HG03064 (cell line): ENCODE measurements at regions not wholly inside any gene's neighbourhood (a gene's known extent, or its start where the extent isn't known, plus 50 kb on each side); places are given as distances from the start of the nearest gene placed in this dataset.

Source experiments
- ATAC-seq: cut with Tn5 transposase; IDR thresholded peaks from one replicate; pipeline ENCODE4 v1.9.1; 2021; ENCODE audit warnings: low read depth; ENCODE audit not compliant: unreplicated experiment

DNA sequence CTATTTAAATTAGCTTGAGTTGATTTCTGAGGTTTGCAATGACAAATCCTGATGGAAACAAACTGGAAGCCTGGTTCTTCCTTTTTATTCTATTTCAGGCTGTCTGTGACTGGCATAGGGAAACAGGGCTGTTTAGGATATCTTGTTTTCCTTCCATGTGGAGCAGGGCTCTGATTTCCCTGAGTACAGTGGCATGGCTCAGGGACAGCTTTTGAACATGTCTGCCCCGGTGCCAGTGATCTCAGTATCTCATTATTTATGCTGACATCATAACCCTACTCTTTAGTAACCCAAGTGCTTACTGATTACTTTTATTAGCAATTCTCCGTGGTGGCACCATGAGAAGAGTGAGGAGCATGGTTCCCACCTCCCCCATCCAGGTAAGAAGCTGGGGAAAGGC, 720.3 kb downstream of the GALR1 start:
- no peak for ATAC-seq

DNA sequence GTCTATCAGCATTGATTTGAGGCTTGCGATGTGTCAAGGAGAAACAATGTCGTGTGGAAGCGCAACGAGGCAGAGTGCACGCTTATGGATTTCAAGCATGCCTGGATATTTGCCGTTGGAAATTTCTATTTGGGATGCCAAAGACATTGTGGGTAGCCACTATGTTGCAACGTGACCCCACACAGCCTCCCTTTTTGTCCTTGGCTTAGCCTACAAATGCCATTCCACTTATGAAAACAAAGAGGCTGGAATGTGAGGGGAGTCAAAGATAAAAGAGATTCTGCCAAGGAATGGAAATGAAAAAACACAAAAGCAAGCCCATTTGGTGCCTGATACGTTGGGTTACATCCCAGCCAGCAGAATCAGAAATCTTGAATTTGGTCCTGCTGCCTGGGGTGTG, 721.2 kb downstream of the GALR1 start:
- ATAC-seq = no peak

DNA sequence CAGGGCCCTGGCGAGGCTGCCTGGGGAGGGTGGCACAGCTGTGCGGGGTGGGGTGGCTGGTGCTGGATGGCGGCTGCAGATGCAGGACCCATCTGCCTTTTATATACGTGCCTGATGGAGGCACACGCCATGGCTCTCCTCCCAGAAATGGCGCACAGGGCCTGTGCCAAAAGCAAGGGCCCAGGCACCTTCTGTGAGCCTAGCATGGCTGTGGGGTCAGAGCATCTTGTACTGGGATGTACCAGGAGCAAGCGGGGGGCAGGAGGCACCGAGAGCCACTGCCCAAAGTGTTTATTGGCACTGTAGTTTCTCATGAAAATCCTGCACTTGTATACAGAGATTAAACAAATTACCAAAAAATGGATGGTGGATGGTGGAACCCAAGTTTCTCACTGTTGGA, 724.1 kb downstream of the GALR1 start:
- no peak for ATAC-seq

DNA sequence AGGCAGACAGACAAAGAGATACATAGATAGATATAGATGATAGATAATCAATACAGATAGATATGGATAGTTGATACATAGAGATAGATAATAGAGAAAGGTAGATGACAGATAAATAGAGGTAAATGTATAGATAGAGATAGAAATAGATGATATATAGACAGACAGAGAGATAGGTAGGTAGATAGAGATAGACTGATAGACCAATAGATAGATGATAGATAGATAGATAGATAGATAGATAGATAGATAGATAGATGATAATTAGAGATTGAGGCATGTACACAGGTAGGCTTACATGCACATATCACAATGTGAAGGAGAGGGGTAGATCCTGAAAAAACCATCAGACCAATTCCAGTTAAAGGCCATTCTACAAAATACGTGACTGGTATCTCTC, 724.7 kb downstream of the GALR1 start:
- no peak for ATAC-seq

DNA sequence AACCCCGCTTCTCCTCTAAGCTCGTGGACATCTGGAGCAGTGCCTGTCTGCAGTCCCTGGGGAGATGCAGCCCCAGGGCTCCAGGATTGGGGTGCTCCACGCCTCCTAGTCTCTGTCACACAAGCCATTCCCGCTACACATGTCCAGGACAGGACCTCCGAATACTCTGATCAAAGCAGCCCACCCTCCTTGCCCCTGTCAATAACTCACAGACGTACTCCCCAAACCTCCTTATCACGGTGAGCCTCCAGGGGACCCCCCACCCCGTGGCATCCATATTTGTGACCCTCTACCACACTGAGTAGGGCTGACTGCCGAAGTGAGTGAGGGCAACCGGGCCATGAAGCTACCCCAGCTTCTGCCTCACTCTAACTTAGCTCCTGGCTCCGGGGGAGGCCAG, 727.7 kb downstream of the GALR1 start:
- ATAC-seq = no peak

DNA sequence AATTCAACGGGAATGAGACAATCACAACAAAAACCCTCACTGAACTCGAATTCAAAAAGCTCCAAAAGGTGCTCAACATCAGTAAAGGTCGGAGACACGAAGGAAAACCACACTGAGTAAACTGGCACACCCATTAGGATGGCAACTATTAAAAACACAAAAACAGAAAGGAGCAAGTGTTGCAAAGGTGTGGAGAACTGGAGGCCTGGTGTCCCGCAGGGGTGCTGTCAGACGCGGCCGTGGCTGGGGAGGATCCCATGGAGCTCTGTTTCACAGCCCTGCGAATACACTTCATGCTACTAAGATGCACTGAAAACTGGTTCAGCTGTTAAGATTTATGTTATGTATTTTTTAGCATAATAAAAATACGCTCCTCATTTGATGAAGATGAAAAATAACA, 730.6 kb downstream of the GALR1 start:
- ATAC-seq = no peak

DNA sequence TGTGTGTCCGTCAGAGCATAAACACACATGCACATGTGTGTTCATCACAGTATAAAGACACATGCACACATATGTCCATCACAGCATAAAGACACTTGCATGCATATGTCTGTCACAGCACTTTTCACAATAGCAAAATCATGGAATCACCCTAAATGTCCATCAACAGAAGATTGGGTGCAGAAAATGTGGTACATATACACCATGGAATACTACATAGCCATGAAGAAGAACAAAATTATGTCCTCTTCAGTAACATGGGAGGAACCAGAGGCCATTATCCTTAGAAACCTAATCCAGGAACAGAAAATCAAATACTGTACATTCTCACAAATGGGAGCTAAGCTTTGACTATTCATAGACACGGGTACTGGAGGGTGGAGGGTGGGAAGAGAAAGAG, 732.2 kb downstream of the GALR1 start:
- ATAC-seq = no peak

DNA sequence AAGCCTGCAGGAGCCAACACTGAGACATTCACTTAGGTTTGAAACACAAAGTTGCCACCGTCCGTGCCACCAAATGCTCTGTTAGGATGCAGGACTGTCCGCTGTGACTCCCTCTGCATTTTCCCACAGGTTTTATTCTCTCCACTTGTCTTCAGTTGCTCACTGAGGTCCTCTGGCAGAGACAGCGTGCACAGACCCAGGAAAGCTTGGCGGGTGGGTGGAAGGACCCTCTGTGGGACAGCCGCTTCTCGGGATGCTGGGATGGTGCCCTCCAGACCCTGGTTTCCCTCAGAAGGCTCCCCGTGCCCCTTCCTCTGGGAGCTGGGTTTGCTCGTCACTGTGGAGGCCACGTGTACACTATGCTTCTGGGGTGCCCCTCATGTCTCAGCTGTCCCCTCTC, 733.6 kb downstream of the GALR1 start:
- no peak for ATAC-seq

DNA sequence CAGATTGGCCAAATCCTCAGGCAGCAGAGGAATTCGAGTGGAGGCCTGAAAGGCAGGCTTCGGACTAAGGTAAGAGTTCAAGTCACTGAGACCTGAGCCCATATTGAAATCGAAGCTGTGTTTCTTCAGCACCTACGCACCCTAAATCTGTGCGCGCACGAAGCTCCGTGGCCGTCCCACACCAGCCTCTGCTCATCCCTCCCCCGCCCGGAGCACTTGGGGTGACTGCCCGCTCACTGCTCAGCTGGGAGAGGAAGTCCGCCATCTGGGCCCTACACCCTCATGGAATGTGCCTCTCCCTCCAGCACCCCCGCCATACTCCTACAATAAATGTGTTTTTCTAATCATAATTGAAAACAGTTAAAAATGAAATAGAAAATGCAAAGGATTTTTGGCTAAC, 734.5 kb downstream of the GALR1 start:
- no peak for ATAC-seq

DNA sequence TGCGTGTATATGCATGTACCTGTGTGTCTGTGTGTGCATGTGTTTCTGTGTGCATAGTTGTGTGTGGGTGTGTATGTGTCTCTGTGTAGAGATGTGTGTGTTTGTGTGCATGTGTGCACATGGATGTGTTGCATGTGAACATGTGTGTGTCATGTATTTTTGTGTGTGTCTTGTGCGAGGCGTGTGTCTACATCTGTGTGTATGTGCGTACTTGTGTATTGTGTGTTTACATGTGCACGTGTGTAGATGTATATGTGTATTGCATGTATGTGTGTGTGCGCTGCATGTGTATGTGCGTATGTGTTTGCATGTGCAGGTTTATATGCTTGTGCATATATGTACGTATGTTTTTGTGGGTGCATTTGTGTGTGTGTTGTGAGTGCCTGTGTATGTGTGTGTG, 735.2 kb downstream of the GALR1 start:
- no peak for ATAC-seq

DNA sequence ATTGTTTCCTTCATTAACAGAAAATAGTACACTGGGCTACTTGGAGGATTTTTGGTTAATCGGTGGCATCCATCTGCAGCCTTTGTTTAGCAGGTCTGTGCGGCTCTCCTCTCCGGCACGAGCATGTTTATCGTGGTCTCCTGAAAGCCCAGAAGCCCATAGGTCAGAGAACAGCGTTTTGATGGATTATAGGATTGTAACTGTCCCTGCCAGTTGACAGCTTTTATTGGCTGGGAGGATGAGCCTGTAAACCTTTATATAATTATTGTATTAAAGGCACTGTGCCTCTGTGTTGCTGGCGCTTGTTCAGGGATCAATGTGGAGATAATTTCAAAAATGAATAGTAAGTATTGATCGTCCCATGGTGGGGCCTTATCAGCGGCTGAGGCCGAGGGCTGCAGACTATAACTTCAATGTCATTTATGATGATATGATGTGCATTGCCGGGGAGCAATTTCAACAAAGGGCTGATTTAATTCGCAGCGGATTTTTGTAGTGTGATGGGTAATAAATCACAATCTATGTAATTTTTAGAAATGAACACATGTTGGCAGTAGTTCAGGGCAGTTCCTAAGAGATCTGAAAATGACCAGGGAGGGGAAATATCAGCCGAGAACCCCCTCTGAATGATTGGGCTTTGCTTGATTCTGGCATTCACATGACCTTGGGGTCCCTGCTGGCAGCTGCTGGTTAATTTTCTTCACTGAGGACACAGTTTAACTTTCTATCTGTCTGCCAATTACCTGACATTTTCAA, 736.1 kb downstream of the GALR1 start:
- ATAC-seq = no peak

DNA sequence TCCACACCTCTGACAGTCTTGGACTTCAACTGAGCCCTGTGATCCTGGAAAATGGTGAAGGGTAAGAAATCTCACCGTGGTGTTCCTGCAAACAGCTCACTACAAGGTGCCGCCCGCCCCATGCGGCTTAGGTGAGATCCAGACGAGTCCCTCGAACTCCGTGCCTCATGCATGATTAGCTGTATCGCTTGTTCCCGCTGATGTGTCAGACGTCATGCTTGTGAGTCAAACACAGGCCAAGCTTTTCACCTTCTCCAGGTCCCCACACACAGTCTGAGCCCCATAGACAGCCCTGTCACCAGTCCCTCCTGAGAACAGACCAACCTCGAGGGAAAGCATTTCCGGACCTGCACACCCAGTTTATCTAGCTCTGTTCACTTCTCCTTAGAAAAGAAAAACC, 740.5 kb downstream of the GALR1 start:
- no peak for ATAC-seq

DNA sequence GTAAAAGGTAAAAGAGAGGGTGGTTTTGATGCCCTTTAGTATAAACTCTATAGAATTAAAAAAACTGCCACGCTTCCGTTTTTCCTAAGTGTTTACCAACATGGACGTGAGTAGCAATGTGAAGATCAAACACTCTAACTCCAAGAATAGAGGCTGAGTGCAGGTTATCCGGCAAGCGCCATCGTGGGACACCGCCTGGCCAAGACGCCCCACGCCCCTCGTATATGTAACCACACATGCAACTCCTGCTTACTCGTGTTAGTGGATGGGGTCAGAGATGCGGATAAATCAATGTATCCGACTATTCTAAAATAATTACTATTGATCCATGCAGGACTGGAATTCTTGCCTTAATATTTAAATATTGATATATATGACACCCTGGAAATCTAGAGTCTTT, 741.3 kb downstream of the GALR1 start:
- no peak for ATAC-seq

DNA sequence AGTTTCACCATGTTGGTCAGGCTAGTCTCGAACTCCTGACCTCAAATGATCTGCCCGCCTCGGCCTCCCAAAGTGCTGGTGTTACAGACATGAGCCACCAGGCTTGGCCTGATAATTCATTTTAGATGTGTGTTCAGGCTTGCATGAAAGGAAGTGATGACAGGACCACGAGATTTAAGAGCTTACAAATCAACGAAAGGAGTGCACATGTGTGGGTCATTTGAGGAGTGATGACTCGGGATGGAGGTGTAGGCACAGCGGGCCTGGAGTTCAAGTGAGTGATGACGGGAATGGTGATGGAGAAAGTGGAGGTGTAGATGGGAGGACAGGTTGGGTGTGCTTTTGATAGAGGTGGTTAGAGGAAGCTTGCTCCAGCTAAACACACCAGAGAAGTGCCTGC, 742.4 kb downstream of the GALR1 start:
- ATAC-seq = no peak

DNA sequence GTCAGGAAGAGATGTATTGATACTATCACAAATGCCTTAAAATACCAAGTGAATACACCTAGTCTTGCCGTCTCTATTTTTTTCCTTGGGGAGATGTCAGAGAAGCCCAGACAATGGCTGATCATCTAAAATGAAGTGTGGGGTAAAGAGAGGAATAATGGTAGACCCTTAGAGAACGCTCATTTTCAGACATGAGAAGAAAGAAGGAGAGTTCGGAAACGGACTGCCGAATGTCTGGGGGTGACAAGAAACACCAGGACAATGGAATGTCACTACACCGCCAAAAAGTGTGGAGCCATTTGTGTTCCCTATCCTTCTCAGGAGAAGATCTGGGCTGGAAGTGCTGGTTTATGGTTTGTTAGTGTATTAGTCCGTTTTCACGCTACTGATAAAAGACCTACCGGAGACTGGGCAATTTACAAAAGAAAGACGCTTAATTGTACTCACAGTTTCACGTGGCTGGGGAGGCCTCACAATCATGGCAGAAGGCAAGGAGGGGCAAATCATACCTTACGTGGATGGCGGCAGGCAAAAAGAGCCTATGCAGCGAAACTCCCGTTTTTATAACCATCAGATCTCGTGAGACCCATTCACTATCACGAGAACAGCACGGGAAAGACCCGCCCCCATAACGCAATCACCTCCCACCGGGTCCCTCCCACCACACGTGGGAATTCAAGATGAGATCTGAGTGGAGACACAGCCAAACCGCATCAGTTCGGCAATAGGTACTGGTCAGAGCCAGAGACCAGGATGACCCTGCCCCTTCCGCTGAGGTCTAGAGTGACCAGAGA, 743.7 kb downstream of the GALR1 start:
- ATAC-seq = no peak

DNA sequence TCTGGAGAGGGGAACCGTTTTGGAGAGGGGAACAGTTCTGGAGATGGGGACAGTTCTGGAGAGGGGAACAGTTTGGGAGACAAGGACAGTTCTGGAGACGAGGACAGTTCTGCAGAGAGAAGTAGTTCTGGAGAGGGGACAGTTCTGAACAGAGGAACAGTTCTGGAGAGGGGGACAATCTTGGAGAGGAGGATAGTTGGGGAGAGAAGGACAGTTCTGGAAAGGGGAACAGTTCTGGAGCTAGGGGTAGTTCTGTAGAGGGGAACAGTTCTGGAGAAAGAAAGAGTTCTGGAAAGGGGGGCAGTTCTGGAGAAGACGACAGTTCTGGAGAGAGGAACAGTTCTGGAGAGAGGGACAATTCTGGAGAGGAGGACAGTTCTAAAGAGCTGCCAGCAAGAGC, 745.9 kb downstream of the GALR1 start:
- no peak for ATAC-seq

DNA sequence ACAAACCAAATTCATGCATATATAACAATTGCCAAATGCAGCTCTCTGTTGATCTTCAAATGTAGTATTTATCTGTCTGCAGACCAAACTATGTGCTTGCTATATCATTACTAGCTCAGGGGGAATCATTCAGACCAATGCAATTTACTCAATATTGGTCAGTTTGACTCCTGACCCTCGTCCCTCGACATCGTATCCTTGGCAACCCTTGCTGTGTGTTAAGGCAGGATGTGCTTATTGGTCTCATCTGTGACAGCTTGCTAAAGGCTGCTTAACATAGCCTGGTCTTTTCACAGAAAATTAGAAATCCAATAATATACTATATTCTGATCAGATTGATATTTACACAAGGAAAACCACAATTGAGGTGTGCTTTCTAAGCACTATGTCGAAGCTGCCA, 747.1 kb downstream of the GALR1 start:
- ATAC-seq = no peak

DNA sequence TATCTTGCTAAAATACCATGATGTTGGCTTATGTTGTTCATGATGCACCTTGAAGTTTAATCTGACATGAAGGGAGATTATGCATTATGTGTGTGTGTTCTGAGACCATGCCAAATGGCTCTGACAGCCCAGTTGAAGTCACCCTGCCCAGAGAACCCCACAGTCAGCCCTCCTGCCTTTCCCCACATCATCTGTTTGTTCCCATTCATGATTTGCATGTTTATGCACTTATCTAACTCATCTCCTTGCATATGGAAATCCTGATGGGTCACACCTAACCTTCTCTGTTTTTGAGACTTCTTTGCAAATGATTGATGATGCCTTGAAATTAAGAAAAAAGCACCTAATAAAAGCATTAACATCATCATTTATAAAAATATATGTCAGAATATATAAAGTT, 752.2 kb downstream of the GALR1 start:
- no peak for ATAC-seq

DNA sequence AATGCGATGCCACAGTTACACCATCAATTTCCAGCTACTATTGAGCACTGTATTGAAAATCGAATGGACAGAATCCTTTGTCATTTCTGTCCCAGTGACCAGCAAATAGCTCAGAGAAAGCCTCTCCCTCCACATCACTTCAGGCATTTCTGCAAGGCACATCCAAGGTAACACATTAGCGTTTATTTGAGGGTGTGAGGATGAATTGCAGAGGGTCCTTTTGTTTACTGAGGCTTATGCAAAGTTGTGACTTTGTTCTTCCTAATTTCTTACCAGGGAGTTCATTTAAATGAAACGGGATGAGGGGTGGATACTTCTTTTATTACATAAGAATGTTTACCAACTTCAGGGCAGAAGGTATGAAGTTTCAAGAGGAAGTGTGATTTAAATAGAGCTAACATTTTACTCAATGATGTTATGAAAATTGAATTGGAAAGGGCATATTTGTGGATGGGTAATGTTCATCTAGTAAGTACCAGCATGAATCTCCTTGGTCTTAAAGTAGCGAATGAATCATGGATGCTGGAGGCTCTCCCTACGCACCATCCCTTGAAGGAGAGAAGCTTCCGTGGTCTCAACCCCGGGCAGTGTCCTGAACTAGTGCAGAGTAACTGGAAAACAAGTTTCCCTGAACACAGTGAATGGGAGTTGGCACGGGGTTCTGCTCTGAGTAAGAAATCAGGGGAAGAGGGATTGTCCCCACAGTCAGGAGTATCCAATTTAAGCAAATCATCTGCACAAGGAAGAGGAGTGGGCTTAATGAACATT, 756.5 kb downstream of the GALR1 start:
- no peak for ATAC-seq

DNA sequence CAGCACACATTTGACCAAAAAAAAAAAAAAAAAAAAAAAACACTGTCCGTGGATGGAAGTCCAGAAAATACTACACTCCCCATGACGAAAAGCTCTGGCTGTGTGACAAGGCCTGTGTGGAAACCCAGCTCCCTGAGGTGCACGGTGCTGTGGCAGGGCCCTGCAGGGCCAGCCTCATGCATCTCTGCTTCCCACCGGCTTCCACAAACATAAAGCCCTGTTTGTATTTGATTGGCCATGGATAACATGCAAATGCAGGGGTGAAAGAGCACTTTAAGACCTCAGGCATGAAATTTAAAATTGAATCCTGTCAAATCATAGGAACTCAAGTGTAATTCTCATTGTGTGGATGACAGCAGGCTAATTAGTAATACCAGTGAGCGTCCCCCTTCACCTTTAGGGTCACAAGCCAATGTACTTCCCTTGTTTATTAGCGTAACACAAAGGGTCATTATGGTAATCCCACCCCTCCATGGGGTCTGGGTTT, 757.2 kb downstream of the GALR1 start:
- no peak for ATAC-seq

DNA sequence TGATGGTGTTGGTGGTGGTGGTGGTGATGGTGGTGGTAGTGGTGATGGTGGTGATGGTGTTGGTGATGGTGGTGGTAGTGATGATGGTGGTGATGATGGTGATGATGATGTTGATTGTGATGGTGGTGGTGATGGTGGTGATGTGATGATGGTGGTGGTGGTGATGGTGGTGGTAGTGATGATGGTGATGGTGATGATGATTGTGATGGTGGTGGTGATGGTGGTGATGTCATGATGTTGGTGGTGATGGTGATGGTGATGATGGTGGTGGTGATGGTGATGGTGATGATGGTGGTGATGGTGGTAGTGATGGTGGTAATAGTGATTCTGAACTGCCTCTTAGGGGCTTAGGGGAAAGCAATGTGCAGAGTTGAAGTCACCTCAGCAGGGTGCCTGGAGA, 760.7 kb downstream of the GALR1 start:
- ATAC-seq = no peak
